Spleen (tissue), 11 donors: ENCODE measurements at regions not wholly inside any gene's neighbourhood (a gene's known extent, or its start where the extent isn't known, plus 50 kb on each side); places are given as distances from the start of the nearest gene placed in this dataset.
A peak's percentile ranks its signal among the peaks of the same experiment; 100 is the strongest.

Source experiments
- DNase-seq: peaks from one replicate; pipeline ENCODE4 v3.0.0-alpha.2; 2020
- H3K27ac ChIP-seq, 8 donors: fragments of 200-600 bp; sonication (generic) in 7 of 8; 1 replicate in 4 of 8; 2 replicates in 4 of 8; pipeline versions ENCODE4 v1.5.0 to v1.8.0; 2016 to 2021; ENCODE audit warnings: inconsistent platforms in 4 of 8, mild to moderate bottlenecking in 4 of 8, moderate library complexity in 1 of 8
- H3K27me3 ChIP-seq, 7 donors: fragments of 200-600 bp; sonication (generic) in 6 of 7; replicated peaks in 1 of 7; 1 replicate in 4 of 7; 2 replicates in 3 of 7; pipeline versions ENCODE4 v1.5.0 to v1.8.0; 2016 to 2021; ENCODE audit warnings: inconsistent platforms in 3 of 7, mild to moderate bottlenecking in 1 of 7
- H3K36me3 ChIP-seq, 6 donors: fragments of 200-600 bp; sonication (generic) in 5 of 6; 1 replicate in 4 of 6; 2 replicates in 2 of 6; pipeline versions ENCODE4 v1.5.0 to v1.8.0; 2016 to 2021; ENCODE audit warnings: inconsistent platforms in 2 of 6
- H3K4me1 ChIP-seq, 6 donors: fragments of 200-600 bp; sonication (generic) in 5 of 6; 1 replicate in 3 of 6; 2 replicates in 3 of 6; pipeline versions ENCODE4 v1.5.0 to v1.8.0; 2016 to 2021; ENCODE audit warnings: inconsistent platforms in 3 of 6
- H3K4me3 ChIP-seq, 8 donors: fragments of 200-600 bp; sonication (generic) in 7 of 8; 1 replicate in 4 of 8; 2 replicates in 4 of 8; pipeline versions ENCODE4 v1.5.0 to v1.8.0; 2016 to 2021; ENCODE audit warnings: inconsistent platforms in 4 of 8, mild to moderate bottlenecking in 4 of 8, moderate library complexity in 2 of 8
- H3K9me3 ChIP-seq, 8 donors: fragments of 200-600 bp; sonication (generic) in 7 of 8; 1 replicate in 4 of 8; 2 replicates in 4 of 8; pipeline versions ENCODE4 v1.5.0 to v1.8.0; 2016 to 2021; ENCODE audit warnings: inconsistent platforms in 4 of 8
- POLR2A ChIP-seq, 3 donors: fragments of 450-650 bp; IDR thresholded peaks; one replicate each; pipeline ENCODE4 v1.5.1; 2017; ENCODE audit warnings: antibody characterized with exemption in 3 of 3, mild to moderate bottlenecking in 1 of 3
- POLR2AphosphoS5 ChIP-seq, 3 donors: sonication (generic); formaldehyde crosslinking; IDR thresholded peaks; one replicate each; pipeline ENCODE4 v1.5.1; 2017; ENCODE audit warnings: antibody characterized with exemption in 3 of 3
- WGBS, 5 donors: extraction: QIAGEN DNeasy Blood & Tissue Kit in 3 of 5; methylation state at CpG; one replicate each; pipeline versions ENCODE4 v1.1.5 to v1.1.7; 2013 to 2018; 5-methylcytosine and 5-hydroxymethylcytosine counted together
- intact Hi-C: fragments of 100-400 bp; cut with DNase I; formaldehyde crosslinking; loops from one replicate; pipeline ENCODE4 v1.15.0; 2023; ENCODE audit warnings: low total_unique reads
- TF ChIP-seq, protein P1 (sequence below), 11 experiments: fragments of 200-600 bp in 7 of 11; fragments of 450-650 bp in 4 of 11; sonication (generic) in 4 of 11; IDR thresholded peaks in 8 of 11; conservative IDR thresholded peaks in 3 of 11; 1 replicate in 7 of 11; 2 replicates in 4 of 11; pipeline versions ENCODE4 v1.4.0 to v1.8.0; 2016 to 2021; ENCODE audit warnings: antibody characterized with exemption in 11 of 11, inconsistent platforms in 4 of 11, mild to moderate bottlenecking in 1 of 11
- donor health status: healthy with polysubstance abuse.
- donor health status: DM: no; HTN: no; CAD: no; lungs with moderate emphysema.
- donor health status: DM: no; HTN: no; CAD: no.
- donor health status: Bipolar disorder and iron deficiency.
- donor health status: healthy.
- donor health status: DM: no; HTN: no; CAD: no.
- donor health status: DM: yes; HTN: yes; CAD: no.

- Histone ChIP-seq H3K9me3 (peaks cover 0 to 12% (median 6%) of the 10 kb centered on the region in 8 donors), H3K4me3 (no peak overlapping the region), H3K27me3 (peaks cover 0 to 19% (median 0%) of the 10 kb centered on the region in 7 donors), H3K36me3 (no peaks in the 10 kb centered on the region), H3K4me1 (peaks cover 0 to 13% (median 5%) of the 10 kb centered on the region in 6 donors), H3K27ac (no peak overlapping the region)
- intact Hi-C loops: no loop called here
- TF ChIP-seq POLR2AphosphoS5 (IDR thresholded peaks at IDR 0.05): no peak
- no peak for TF ChIP-seq POLR2A (IDR thresholded peaks at IDR 0.05)
- TF ChIP-seq, protein P1, sequence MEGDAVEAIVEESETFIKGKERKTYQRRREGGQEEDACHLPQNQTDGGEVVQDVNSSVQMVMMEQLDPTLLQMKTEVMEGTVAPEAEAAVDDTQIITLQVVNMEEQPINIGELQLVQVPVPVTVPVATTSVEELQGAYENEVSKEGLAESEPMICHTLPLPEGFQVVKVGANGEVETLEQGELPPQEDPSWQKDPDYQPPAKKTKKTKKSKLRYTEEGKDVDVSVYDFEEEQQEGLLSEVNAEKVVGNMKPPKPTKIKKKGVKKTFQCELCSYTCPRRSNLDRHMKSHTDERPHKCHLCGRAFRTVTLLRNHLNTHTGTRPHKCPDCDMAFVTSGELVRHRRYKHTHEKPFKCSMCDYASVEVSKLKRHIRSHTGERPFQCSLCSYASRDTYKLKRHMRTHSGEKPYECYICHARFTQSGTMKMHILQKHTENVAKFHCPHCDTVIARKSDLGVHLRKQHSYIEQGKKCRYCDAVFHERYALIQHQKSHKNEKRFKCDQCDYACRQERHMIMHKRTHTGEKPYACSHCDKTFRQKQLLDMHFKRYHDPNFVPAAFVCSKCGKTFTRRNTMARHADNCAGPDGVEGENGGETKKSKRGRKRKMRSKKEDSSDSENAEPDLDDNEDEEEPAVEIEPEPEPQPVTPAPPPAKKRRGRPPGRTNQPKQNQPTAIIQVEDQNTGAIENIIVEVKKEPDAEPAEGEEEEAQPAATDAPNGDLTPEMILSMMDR (IDR thresholded peaks at IDR 0.05 in 8 of 11, conservative IDR thresholded peaks at IDR 0.05 in 3 of 11): no peak
- no peak for DNase-seq
Observed at GRCh38 chr5:133870661-133871060, 97.8 kb downstream of the C5orf15 start.

- no peak for DNase-seq
- H3K27me3 ChIP-seq: peaks cover 0 to 19% (median 0%) of the 10 kb centered on the region in 7 donors
- no peaks in the 10 kb centered on the region for H3K36me3 ChIP-seq
- intact Hi-C loops: loop anchor here (5.0 to 10.0 kb wide), 2 partner anchors 115 to 447 kb away; no protein-coding TSS in a partner anchor
- H3K4me1 ChIP-seq: peaks cover 0 to 13% (median 5%) of the 10 kb centered on the region in 6 donors
- no peak overlapping the region for H3K27ac ChIP-seq
- peaks cover 0 to 2% (median 0%) of the 10 kb centered on the region in 8 donors for H3K9me3 ChIP-seq
- H3K4me3 ChIP-seq: peak overlapping the region in 1 of 8 donors; percentile 32
- WGBS, 5 donors: 73 to 81% (median 79%) methylated on average over 13 of the region's 13 CpGs
- TF ChIP-seq, protein P1 (IDR thresholded peaks at IDR 0.05 in 8 of 11, conservative IDR thresholded peaks at IDR 0.05 in 3 of 11): peak in 5 of 11 experiments; percentile 3 to 25 (median 12)
- TF ChIP-seq POLR2A (IDR thresholded peaks at IDR 0.05): no peak
Observed at GRCh38 chr5:133869519-133870335, 98.7 kb downstream of the C5orf15 start.

- Histone ChIP-seq H3K27me3 (peaks cover 0 to 19% (median 0%) of the 10 kb centered on the region in 7 donors), H3K27ac (no peak overlapping the region), H3K36me3 (no peaks in the 10 kb centered on the region), H3K4me3 (peak overlapping the region in 1 of 8 donors; percentile 32), H3K9me3 (no peaks in the 10 kb centered on the region), H3K4me1 (peaks cover 0 to 13% (median 5%) of the 10 kb centered on the region in 6 donors)
- peak; percentile 86 for DNase-seq
- intact Hi-C loops: loop anchor here (5.0 to 10.0 kb wide), 2 partner anchors 114 to 447 kb away; no protein-coding TSS in a partner anchor
- TF ChIP-seq, protein P1 (IDR thresholded peaks at IDR 0.05 in 8 of 11, conservative IDR thresholded peaks at IDR 0.05 in 3 of 11): peak; percentile 27 to 80 (median 73)
- TF ChIP-seq POLR2A (IDR thresholded peaks at IDR 0.05) (no peak), POLR2AphosphoS5 (IDR thresholded peaks at IDR 0.05) (no peak)
- WGBS, 5 donors: 17 to 20% (median 18%) methylated on average over 16 of the region's 16 CpGs
Observed at GRCh38 chr5:133868946-133869518, 99.4 kb downstream of the C5orf15 start.
